Stimulated activated effector memory CD8-positive, alpha-beta T cell treated with anti-CD3 and anti-CD28 coated beads, Interleukin-12 subunit alpha, Interleukin-12 subunit beta, amount 100 ng/mL, for 72 hours (primary cell): ENCODE measurements at regions not wholly inside any gene's neighbourhood (a gene's known extent, or its start where the extent isn't known, plus 50 kb on each side); places are given as distances from the start of the nearest gene placed in this dataset.

Source experiments
- ATAC-seq: fragments of 150-1000 bp; cut with Tn5 transposase; 2 replicates; pipeline ENCODE4 v1.10.0; 2021
- DNase-seq, 2 donors: peaks; one replicate each; pipeline ENCODE4 v3.0.0; 2021 to 2022; ENCODE audit warnings: low spot score in 2 of 2
- H3K27ac Mint-ChIP-seq: one replicate; pipeline ENCODE4 v1.8.0; 2022; ENCODE audit warnings: mild to moderate bottlenecking, mixed read lengths
- H3K36me3 Mint-ChIP-seq: one replicate; pipeline ENCODE4 v1.8.0; 2022; ENCODE audit warnings: mild to moderate bottlenecking, mixed read lengths
- H3K4me1 Mint-ChIP-seq: one replicate; pipeline ENCODE4 v1.8.0; 2022; ENCODE audit warnings: mixed read lengths
- H3K4me3 Mint-ChIP-seq: one replicate; pipeline ENCODE4 v1.8.0; 2022; ENCODE audit warnings: mild to moderate bottlenecking, mixed read lengths
- H3K9me3 Mint-ChIP-seq: one replicate; pipeline ENCODE4 v1.8.0; 2022; ENCODE audit warnings: mixed read lengths

DNA sequence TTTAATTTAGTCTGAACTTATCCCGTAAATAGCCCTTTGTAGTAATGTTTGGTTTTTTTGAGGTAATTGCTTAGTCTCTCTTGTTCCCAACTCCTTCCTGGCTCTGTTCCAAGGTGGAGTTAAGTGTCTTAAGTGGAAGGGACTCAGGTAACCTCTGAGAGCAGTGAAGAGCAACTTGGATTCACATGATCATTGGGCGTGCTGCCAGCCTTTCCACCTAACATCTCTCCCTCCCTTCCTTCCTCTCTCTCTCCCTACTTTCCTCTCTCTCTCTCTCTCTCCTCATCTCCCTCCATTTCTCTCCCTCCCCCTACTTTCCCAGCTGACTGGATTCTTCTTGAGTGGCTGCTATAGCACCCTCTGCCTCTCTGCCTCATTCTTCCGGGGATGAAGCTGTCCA is 232.9 kb upstream of the SASH1 start:
- ATAC-seq (no peak), DNase-seq (no peak)
- no peaks in the 10 kb centered on the region for H3K4me1 Mint-ChIP-seq
- H3K4me3 Mint-ChIP-seq: no peak overlapping the region
- H3K36me3 Mint-ChIP-seq: no peaks in the 10 kb centered on the region
- no peaks in the 10 kb centered on the region for H3K9me3 Mint-ChIP-seq
- no peak overlapping the region for H3K27ac Mint-ChIP-seq

DNA sequence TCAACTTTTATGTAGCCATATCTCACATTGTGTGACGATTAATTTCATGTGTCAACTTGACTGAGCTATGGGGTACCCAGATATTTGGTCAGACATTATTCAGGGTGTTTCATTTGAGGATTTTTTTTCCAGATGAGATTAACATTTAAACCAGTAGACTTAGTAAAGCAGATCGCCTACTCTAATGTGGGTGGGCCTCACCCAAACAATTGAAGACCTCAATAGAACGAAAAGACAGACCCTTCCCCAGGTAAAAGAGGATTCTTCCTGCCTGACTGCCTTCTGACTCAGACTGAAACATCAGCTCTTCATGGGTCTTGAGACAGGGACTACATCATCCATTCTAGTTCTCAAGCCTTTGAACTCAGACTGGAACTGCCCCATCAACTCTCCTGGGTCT is 231.7 kb upstream of the SASH1 start:
- no peak for DNase-seq
- ATAC-seq: no peak
- Mint-ChIP-seq H3K9me3 (no peaks in the 10 kb centered on the region), H3K27ac (no peak overlapping the region), H3K36me3 (no peaks in the 10 kb centered on the region), H3K4me3 (no peak overlapping the region), H3K4me1 (no peaks in the 10 kb centered on the region)

DNA sequence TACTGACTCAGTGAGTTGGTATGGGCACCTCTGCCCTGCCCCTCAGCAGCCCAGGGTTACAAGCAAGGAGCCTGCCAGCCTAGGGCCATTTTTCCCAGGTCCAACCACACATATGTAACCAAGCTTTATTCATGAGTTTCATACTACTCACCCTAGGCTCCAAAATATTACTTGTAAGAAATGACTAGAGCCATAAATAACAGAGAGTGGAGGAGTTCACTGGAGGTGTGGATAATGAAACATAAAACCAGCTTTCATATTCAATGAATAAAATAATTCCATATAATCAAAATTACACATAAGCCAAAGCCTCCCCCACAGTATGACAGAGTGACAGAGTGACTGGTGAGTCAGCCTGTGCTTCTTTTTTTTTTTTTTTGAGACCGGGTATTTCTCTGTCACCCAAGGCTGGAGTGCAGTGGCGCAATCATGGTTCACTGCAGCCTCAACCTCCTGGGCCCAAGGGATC is 229.8 kb upstream of the SASH1 start:
- Mint-ChIP-seq H3K4me1 (no peaks in the 10 kb centered on the region), H3K36me3 (no peaks in the 10 kb centered on the region), H3K9me3 (no peaks in the 10 kb centered on the region), H3K27ac (no peak overlapping the region), H3K4me3 (no peak overlapping the region)
- ATAC-seq: peak; percentile 21
- DNase-seq: no peak

DNA sequence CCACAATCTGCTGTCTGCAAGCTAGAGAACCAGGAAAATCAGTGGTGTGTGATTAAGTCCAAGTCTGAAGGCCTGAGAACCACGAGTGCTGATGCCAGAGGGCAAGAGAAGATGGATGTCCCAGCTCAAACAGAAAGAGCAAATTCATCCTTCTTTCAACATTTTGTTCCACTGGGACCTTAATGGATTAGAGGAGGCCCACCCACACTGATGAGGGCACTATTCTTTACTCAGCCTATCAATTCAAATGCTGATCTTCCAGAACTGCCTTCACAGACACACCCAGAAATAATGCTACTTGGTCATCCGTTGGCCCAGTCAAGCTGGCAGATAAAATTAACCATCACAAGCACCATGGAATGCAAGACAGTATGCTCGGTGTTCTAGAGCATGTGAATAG is 226.6 kb upstream of the SASH1 start:
- H3K36me3 Mint-ChIP-seq: no peaks in the 10 kb centered on the region
- H3K4me3 Mint-ChIP-seq: no peak overlapping the region
- ATAC-seq: no peak
- H3K4me1 Mint-ChIP-seq: no peaks in the 10 kb centered on the region
- no peak for DNase-seq
- H3K9me3 Mint-ChIP-seq: no peaks in the 10 kb centered on the region
- no peak overlapping the region for H3K27ac Mint-ChIP-seq

DNA sequence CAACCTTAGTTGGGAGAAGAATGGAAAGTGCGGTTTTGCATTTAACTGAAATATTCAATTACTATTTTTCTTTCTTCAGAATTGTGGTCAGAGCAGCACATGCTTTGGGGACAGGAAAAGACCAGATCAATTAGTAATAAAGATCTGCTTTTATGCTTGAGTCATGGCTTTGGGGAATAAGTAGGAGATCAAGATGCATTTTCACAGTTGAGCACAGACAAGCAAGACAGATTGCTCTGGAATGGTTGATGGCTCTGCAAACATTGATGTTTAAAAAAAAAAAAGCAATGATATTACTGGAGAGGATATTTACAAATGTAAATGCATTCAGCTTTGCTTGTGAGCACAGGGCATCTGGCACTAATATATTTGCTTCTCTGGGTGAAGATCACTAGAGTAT is 224.4 kb upstream of the SASH1 start:
- Mint-ChIP-seq H3K4me3 (no peak overlapping the region), H3K4me1 (no peaks in the 10 kb centered on the region), H3K27ac (no peak overlapping the region), H3K36me3 (no peaks in the 10 kb centered on the region), H3K9me3 (no peaks in the 10 kb centered on the region)
- DNase-seq (no peak), ATAC-seq (no peak)

DNA sequence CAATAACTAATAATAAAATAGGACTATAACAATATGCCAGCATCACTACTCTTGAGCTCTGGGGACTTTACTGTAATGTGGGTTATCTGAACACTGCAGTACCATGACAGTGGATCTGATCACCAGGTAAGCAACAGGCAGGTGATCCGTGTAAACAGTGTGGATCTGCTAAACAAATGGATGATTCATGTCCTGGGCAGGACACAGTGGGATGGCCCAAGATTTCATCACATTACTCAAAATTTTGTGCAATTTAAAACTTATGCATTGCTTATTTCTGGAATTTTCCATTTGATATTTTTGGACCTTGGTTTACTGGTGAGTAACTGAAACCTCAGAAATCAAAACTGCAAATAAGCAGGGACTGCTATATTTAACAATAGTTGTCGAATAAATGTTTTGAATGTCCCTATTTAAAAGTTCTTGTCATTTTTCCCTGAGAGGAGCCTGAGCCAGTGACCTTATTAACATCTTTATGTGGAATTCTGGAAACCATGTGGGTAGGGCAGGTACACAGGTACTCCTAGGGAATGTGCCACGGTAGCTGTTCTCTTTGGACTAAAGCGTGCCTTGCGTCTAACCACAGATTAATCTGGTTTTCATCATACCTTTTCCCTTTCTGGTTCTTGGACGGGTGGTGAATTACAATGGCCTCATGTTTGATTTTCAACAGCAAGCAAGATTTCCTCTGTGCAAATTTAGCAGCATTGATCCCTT is 214.5 kb upstream of the SASH1 start:
- Mint-ChIP-seq H3K9me3 (no peaks in the 10 kb centered on the region), H3K4me3 (no peak overlapping the region), H3K4me1 (no peaks in the 10 kb centered on the region), H3K36me3 (no peaks in the 10 kb centered on the region), H3K27ac (no peak overlapping the region)
- ATAC-seq (no peak), DNase-seq (no peak)

DNA sequence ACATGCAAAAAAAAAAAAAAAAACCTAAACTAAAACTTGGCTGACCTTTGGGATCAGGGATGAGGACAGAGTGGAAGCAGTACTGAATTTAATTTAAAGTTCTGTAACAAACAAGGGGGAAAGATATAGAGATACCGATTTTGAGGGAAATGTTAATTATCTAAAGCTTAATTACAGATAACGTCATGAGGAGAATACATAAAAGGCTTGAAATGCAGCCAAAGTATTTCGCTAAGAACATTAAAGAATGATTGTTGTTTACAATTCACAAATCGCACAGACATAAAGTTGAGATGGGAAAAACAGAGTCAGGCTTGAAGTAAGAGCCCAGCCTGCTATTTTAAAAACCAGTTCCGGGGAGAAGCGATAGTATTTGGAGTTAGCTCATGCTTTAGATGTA is 208.0 kb upstream of the SASH1 start:
- H3K36me3 Mint-ChIP-seq: no peaks in the 10 kb centered on the region

DNA sequence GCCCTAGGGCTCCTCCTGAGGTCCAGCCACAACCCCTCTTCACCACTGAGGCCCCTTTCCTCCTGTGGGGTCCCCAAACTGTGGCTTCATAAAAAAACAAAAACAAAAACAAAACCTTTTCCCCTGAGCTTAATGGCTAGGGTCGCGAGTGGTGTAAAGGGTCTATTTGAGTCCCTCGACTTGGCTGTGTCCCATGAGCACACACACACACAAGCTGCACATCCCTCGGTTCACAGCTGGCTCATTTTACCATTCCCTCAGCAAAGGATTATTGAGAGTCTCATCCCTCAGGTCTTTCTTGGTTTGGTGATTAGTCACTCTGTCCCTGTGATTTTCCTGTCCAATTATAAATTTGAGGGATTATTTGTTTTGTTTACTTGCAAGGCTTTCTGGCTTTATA is 206.1 kb upstream of the SASH1 start:
- Mint-ChIP-seq H3K27ac (no peak overlapping the region), H3K4me3 (no peak overlapping the region), H3K36me3 (no peaks in the 10 kb centered on the region), H3K9me3 (peaks cover 3% of the 10 kb centered on the region), H3K4me1 (no peaks in the 10 kb centered on the region)
- DNase-seq (no peak), ATAC-seq (no peak)

More for the DNA sequence above, 208.0 kb upstream of the SASH1 start:
- no peak for DNase-seq
- H3K4me3 Mint-ChIP-seq: no peak overlapping the region
- H3K9me3 Mint-ChIP-seq: peaks cover 3% of the 10 kb centered on the region
- H3K4me1 Mint-ChIP-seq: no peaks in the 10 kb centered on the region
- no peak for ATAC-seq
- no peak overlapping the region for H3K27ac Mint-ChIP-seq

DNA sequence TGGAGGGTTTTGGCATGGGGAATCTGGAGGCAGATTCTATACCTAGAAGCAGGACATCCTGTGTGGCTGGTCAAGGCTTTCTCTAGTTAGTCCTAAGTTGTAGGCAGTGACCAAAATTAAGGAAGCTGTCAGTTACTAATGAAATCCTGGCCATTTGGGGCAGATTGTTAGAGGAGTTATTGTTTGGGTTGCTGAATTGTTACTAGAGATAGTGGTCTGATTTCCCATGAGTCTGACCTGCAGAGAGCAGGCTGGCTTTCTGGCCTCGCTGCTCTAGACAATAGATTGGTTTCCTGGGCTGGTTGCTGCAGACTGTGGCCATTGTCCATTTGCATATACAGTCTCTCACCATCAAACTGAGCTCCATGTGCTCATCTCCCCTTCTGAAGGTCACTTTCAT is 205.0 kb upstream of the SASH1 start:
- Mint-ChIP-seq H3K4me3 (no peak overlapping the region), H3K27ac (no peak overlapping the region), H3K9me3 (peaks cover 3% of the 10 kb centered on the region), H3K4me1 (no peaks in the 10 kb centered on the region), H3K36me3 (no peaks in the 10 kb centered on the region)
- ATAC-seq: no peak
- DNase-seq: no peak

DNA sequence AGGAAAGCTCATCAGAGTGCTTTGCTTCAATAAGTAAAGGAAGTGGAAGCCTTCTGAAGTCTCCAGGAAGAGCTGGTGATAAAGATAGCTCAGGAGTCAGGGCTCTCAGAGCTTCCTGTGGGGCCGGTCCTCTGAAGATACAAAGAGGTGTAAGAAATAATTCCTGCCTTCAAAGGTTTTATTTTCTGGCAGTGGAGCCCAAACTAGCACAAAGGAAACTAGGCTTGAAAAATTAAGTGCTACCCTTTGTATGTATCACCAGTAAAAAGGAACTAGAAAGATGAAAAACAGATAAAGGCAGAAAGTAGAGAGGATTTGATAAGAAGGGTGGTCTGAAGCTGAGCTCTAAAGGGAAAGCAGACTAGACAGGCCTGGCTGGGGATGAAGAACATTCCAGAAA is 204.1 kb upstream of the SASH1 start:
- H3K9me3 Mint-ChIP-seq: peaks cover 3% of the 10 kb centered on the region
- ATAC-seq: no peak
- H3K4me3 Mint-ChIP-seq: no peak overlapping the region
- no peak overlapping the region for H3K27ac Mint-ChIP-seq
- H3K36me3 Mint-ChIP-seq: no peaks in the 10 kb centered on the region
- H3K4me1 Mint-ChIP-seq: no peaks in the 10 kb centered on the region
- no peak for DNase-seq

DNA sequence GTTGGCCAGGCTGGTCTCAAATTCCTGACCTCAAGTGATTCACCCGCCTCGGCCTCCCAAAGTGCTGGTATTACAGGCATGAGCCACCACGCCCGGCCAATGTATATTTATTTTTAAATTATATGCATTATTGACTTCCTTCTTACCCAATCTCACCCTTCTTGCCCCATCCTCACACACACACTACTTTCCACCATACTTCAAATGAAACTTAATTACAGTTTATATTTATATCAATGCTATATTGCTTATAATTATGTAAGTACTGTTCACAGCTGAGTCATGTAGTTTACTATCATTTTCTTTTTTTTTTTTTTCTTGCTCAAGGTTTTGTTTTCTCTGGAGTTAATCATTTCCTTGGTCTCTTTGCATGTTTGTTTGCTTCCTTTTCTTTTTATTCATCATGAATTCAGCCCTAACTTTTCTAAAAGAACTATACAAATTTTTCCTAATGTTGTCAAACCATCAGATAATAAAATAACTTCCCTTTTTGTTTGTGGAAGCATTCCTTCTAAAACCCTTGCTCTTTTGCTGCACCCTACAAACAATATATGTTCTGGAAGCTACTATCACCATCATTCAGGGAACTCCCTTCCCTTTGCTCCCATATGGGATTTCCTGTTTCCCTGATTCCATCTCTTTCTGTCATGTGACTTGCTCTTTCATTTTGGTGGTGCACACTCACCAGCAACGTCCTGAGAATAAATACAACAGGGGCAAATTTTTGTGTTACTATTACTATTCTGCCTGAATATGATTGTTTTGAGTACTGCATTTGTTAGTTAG is 201.7 kb upstream of the SASH1 start:
- no peak for ATAC-seq
- Mint-ChIP-seq H3K36me3 (no peaks in the 10 kb centered on the region), H3K9me3 (peaks cover 3% of the 10 kb centered on the region), H3K4me3 (no peak overlapping the region), H3K4me1 (no peaks in the 10 kb centered on the region), H3K27ac (no peak overlapping the region)
- DNase-seq: no peak

DNA sequence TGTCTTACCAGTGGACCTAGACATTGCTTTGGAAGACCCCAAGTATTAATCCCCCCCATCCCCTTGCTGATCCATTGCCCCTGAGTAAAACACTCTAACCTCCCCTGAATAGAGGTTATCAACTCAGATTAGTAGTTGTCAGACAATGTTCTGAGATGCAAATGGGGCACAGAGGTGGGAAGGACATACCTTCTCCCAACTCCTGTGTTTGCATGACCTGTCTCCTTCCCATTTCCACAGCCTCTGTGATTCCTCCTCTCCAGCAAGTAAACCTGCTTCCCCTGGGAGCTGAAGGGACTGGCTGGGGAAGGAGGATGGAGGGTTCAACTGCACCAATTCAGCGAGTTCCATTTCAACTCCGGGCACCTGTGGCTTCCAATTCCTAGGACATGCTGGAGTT is 199.8 kb upstream of the SASH1 start:
- H3K36me3 Mint-ChIP-seq: no peaks in the 10 kb centered on the region
- H3K9me3 Mint-ChIP-seq: no peaks in the 10 kb centered on the region
- DNase-seq (no peak), ATAC-seq (no peak)
- no peak overlapping the region for H3K27ac Mint-ChIP-seq
- no peak overlapping the region for H3K4me3 Mint-ChIP-seq
- H3K4me1 Mint-ChIP-seq: peaks cover 7% of the 10 kb centered on the region

DNA sequence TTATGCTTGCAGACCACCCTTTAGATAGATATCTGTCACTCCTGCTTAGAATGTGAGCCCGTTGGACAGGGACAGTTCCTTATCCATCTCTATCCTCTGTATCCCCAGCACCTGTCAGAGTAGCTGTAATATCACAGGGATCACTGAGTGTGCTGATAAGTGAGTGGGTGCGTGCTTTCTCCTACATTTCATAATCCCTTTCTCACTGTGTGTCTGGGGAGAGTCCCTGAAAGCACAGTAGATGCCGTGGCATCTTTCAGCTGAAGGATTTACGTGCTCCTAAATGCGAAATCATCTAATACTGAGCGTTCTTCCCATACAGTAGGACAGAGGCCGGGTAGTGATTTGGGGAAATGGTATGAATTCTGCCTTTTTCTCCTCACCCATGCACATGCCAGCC is 198.9 kb upstream of the SASH1 start:
- ATAC-seq: no peak
- Mint-ChIP-seq H3K4me1 (peaks cover 7% of the 10 kb centered on the region), H3K9me3 (no peaks in the 10 kb centered on the region), H3K27ac (no peak overlapping the region), H3K36me3 (no peaks in the 10 kb centered on the region), H3K4me3 (no peak overlapping the region)
- no peak for DNase-seq

DNA sequence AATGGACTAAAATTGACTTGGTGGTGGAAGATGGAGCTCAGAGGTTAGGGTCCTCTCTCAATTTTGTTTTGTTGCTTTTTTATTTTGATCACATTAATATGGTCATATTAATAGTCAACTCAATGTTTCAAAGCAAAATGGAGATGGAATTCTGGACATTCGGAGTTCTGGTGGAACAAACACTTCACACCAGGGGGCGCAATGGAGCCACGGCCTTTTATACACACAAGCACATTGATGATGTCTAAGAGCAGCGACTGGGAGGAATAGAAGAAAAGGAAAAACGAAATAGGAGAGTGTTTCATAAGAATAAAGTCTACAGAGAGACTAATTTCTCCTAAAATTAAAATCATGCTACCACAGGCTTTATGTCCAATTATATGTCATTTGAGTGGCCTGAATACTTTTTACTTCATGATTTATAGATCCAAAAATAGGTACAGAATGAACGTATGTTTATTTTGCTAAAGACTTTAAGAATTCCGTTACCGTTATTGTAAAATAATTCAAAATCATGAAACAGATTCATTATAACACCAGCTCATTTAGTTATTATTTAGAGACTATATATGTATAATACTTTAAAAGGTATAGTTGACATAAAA is 197.6 kb upstream of the SASH1 start:
- DNase-seq (peak; percentile 38 to 78), ATAC-seq (no peak)
- Mint-ChIP-seq H3K27ac (no peak overlapping the region), H3K4me3 (no peak overlapping the region), H3K36me3 (no peaks in the 10 kb centered on the region), H3K9me3 (no peaks in the 10 kb centered on the region), H3K4me1 (peaks cover 7% of the 10 kb centered on the region)

DNA sequence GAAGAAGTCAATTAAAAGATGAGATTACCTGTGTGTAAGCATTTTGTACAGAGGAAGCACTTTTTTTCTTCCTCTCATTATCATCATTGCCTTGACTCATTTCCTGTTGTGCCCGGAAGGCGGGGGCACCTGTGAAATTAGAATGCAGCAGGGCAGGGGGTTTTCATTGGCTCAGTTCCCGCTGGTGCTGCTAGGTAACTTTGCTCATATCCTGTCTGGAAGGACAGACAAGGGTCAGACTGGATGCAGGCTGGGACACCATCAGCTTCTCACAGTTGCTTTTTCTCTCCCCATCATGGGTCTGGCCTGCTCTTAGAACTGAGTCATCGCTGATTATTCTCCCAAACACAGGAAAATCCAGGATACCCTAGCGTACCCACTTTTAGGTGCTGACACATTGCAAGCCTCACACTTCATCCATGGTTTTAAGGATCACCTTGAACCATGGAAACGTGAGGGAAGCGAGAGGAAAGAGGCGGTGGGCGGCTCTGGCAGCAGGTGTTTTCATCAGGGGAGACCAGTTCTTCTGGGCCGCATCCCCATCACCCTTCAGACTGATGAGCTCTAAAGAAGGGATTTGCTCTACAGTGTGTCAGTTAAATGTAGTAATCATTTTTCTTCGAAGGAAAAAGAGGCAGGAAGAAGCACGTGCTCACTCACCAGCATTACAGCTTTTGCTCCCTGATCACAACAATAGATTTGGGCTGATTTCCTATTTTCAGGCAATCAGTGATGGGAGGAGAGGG is 195.7 kb upstream of the SASH1 start:
- Mint-ChIP-seq H3K36me3 (no peaks in the 10 kb centered on the region), H3K4me3 (no peak overlapping the region), H3K27ac (peak overlapping the region; percentile 17), H3K9me3 (no peaks in the 10 kb centered on the region), H3K4me1 (peaks cover 7% of the 10 kb centered on the region)
- ATAC-seq (peak; percentile 90), DNase-seq (peak in 1 of 2 donors; percentile 54)
